HG03558 (cell line): ENCODE measurements at regions not wholly inside any gene's neighbourhood (a gene's known extent, or its start where the extent isn't known, plus 50 kb on each side); places are given as distances from the start of the nearest gene placed in this dataset.

Source experiments
- ATAC-seq: cut with Tn5 transposase; IDR thresholded peaks from one replicate; pipeline ENCODE4 v1.9.1; 2021; ENCODE audit warnings: moderate number of reproducible peaks; ENCODE audit not compliant: unreplicated experiment; ENCODE audit errors: extremely low read depth

DNA sequence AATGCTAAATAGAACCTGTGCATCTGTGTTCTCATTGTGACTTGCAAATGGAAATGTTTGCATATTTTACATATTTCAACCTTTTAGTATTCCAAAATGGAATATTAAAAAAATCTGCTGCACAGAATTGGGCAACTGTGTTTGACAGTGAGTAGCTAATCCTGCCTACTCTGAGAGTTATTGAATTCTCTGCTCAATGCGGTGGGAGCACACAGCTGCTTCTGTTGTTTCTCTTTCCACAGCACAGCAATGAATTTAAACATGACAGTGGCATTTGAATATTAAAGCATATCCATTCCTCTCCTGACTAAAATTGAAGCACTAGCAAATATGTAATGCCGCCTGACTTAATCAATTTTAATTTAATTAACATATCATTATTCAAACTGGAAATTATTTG lies 366.6 kb downstream of the GASK1B start:
- no peak for ATAC-seq

DNA sequence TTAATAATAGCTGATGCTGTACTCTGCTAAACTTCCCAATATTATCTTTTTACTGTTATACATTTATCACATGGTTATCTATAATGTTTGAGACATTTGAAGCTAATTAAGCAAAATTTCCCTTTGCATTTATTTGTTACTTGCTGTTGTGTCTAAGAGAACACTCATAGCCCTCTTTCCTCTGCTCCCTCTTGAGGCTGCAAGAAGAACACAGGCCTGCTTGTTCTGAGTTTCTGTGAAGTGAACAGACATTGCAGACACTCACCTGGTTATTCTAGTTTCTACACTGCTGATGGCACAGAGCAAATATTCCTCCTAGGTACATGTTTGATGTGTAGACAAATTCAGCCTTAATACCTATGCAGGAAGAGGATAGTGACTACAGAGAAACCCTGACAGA lies 367.8 kb downstream of the GASK1B start:
- ATAC-seq, result no peak

DNA sequence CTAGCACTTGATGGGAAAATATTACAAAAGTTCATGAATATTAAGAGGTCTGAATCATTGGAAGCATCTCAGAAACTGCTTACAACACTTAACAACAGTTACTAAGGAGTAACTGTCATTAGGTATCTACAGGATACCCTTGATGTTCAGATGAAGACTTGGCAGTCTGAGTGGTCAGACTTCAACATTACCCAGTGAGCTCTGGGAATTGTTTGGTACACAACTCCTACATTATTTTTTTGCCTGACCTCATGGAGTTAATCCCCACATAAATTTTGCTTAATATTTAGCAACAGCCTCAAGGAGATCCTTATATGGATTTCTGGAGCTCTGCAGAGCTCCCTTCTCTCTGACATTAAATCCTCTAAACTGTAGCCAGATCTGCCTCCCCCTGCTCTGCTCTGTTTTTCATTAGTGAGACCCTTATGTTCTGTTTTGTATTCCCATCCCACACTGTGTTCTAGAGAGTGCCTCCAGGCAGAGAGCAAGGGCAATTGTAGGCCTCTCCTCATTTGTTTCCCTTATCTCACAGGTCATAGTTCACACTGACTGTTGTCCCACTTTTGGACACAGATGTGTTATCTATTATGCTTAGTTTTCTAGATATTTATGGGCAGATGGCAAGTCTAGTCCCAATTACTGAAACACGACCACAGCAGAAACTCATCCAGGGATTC lies 368.8 kb downstream of the GASK1B start:
- ATAC-seq, result no peak

DNA sequence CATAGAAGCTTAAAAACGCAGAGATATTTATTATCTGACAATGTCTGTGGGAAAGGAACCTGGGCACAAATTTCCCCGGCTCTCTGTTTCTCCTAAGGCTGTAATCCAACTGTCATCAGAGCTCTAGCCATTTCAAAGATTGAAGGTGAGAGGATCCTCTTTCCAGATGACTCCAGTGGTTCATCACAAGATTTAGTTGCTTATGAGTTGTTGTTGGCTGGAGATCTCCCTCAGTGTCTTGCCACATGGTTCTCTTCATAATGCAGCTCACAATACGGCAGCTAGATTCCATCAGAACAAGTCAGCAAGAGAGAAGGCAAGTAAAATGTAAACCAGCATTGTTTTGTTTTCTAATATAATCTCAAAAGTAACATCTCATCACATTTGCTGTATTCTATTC lies 369.4 kb downstream of the GASK1B start:
- ATAC-seq, result no peak

DNA sequence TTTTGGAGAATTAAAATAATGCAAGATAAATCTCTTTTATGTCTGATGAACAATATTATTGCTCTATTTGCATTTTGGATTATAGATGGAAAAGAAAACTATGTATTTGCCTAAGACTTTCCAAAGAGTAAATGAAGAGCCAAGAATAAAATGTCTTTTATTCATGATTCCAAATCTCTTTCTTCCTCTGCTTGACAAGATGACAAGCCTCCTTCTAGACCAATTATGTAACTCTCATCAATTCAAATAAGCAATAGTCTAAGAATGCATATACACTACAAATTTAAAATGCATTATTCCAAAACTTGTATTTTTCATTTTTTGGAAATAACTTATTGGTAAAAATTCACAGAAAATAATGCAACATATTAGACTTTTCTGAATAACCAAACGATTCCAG lies 377.3 kb downstream of the GASK1B start:
- ATAC-seq, result no peak

DNA sequence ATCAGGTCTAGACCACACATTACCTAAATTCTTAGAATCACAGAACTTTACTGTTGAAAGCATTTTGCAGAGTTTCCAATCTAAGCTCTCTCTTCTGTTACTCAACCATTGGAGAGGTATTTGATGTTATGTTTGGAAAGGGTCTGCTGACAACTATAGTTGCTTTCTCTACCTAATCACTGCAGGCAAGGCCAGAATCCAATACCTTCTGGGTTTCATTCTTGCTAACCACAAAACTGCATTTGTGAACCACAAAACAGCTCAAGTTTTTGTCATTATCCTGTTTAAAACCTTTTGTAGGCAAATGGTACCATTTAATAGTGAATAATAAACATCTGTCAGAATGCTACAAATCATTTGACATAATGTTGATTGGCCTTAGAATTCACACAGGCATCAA lies 380.1 kb downstream of the GASK1B start:
- no peak for ATAC-seq

DNA sequence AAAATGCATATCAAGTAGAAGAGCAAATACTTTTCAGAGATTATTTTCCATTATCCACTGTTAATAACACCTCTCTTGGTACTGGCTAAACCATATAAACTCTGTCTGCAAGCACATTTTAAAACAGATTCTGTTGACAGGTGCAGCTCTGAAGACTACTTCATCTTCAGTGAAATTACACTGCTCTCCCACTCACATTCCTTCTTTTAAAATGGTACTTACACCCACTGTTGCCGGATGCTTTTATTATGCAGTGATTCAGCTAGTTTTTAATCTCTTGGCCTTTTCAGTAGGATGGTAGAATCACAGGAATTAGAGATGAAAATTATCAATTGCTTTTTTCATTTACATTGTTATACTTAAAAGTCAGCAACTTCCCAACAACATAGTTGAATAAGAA lies 381.6 kb downstream of the GASK1B start:
- no peak for ATAC-seq

DNA sequence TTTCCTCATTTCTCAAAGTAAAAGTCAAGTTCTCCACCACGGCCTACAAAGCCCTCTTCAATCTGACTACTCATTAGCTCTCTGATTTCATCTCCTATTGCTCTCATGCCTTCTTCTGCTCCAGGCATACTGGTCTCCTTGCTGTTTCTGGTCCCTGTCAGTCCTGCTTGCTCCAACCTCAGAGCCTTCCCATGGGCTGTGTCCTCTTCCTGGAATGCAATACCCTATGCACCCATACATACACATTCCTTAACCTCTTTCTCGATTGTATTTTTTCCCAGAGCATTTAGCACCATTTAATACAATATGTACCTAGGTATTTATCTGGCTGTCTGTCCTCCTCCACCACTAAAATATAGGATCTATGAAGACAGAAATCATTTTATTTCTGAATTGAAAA lies 385.2 kb downstream of the GASK1B start:
- no peak for ATAC-seq

DNA sequence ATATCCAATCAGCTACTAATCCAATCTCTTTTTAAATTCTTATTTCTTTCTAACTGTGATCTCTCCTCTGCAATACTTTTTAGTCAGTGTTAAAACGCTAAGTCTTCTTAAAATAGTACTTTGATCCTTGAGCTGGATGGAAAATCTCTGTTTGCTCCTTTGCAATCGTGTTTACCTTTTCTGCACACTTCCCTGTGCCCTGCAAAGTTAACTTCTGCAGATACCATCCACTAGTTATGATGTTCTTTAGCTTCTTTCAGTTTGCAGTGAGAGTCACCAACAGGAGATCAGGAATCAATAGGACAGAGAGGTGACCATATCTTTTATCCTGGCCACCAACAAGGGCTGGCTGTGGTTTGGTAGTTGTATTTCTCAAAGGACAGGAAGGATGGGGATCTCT lies 391.5 kb downstream of the GASK1B start:
- ATAC-seq, result no peak

DNA sequence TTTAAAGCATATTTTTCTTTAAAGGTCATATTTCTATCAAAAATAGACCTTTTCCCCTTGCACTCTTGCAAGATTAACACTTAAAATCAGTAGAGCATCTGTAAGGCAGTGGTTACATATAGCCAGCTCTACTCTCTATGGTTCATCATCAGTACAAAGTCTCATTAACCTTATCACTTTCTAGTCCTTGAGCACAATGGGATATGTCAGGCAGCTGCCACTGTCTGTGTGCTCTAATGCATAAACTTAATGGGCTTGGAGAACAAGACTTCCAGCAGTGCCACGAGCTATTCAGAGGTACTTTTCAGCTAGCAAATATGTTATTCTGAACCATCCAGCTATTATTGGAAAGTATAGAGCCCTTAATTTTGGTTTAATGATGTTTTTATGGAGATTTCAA lies 393.7 kb downstream of the GASK1B start:
- ATAC-seq, result no peak

DNA sequence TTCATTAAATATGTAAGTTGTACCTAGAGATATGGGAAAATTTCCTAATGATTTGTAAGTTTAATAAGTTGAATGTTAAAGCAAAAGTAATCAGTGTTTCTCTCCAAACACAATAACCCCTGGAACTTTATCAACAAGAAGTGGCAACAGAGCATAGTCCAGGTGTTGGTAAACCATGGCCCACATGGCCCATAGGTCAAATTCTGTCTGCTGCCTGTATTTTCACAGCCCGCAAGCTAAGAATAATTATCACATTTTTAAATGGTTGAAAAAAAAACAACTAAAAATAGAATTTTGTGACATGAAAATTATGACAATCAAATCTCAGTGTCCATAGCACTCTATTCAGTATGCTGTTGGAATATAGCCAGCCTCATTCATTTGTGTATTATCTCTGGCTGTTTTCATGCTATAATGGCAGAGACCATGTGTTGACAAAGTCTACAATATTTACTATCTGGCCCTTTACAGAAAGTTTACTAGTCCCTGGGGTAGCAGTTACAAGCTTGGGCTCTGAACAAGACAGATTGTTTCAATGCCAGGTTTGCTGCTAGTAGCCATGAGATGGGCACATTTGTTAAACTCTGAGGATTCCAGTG lies 395.8 kb downstream of the GASK1B start:
- ATAC-seq, result no peak

DNA sequence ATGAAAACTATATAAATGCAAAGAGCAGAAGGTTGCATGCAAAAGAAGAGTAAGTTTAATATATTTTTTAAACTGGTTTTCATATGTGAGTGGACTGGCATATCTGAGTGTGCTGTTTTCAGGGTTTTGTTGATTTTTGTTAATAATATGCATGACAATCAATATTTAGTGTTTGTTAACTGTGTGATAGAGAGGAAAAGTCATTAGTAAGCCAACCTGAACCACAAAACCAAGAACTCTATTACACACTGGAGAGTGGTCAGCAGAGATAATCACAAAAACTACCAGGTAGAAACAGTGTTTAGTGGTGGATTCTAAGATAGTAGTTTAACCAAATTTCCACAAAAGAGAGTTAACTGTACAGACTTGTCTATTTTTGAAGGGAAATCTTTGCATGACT lies 396.9 kb downstream of the GASK1B start:
- no peak for ATAC-seq

DNA sequence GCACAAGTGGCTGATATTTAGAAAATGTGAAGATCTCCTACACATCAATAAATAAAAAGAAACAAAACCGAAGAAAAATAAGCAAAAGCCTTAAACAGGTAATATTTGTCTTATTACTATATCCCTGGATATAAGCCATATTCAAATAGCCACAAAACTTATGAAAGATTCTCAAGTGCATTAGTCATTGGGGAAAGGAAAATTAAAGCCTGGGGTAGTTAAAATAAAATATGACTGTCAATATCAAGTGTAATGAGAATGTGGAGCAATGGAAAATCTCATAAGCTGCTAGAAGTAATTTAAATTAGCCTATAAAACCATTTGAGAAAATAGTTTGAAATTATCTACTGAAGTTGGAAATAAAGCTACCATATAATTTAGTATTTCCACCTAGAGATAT lies 399.9 kb downstream of the GASK1B start:
- no peak for ATAC-seq

DNA sequence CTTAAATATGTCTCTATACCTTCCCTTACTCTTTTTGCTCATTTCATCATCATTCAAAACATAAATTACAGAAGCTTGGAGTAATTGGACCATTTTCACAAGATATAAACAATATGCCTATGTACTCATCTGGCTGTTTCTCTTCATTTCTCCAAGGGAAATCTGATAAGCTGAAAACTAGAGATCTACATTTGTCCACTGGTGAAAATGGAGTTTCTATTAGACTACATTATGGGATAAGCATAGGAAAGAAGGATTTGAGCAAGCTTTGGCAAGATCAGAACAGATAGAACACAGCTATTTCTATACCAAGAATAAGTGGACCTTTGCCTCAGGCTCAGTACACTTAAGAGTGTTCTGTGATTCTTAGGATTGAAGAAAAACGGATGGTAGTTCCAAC lies 404.4 kb downstream of the GASK1B start:
- ATAC-seq, result no peak

DNA sequence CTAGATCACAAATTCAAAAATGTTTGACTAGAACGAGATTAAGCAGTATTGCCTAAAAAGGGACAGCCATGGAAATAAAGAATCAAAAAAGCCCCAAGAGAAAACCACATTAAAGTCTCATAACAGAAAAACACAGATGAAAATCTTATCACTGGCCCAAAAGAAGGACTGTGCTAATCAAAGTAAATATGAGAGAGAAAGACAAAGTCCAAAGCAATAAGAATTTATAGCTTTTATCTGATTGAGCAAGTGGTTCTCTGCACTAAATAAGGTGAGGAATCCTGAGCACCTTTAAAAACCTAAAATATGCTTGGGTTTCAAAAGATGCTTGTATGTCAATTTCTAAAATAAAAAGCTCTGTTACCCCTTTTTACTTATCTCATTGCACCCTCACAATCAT lies 409.3 kb downstream of the GASK1B start:
- ATAC-seq, result no peak

DNA sequence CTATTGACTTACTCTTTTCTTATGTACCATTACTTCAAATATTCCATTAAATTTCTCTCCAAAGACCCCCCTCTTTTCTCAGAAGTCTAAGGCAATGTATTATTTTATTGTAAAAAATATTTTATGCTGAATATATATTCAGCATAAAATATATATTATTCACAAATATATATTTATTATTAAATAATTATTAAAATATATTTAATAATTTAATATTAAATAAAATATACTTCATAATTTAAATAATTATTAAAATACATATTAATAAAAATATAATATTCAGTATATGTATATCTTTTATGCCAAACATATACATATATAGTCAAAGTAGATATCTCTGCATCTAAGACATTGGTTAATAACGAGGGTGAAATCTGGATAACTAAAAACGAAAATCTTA lies 418.4 kb downstream of the GASK1B start:
- no peak for ATAC-seq

DNA sequence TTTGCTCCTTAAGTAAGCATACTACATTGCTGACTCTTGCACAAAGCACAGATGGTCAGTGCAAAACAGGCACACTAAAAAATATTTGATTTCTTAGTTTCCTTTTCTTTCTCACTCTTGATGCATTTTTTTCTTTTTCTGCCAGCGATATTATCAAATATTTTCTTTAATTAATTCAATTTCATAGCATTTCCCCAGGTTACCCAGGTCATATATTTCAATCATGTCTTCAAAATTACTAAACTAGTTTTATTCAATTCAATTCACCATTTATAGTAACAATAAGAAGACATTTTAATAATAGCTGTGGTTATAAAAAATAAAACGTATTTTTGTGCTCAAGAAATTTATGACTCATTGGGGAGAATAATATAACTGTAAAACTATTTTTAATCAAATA lies 421.2 kb downstream of the GASK1B start:
- ATAC-seq, result no peak

DNA sequence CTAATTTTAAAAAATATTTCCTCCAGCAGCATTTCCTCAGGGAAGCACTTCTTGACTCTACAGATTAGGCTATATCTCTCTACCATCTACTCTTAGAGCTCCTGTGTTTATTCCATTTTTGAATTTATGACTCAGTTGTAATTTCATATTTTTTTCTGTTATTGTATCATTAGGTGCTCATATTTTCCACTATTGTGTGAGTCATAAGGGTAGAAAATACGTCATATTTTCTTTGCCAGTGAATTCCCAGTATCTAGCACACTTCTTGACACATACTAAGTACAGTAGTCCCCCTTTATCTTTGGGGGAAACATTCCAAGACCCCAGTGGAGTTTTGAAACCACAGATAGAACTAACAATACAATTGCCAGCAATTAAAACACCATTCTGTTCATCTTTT lies 431.2 kb downstream of the GASK1B start:
- no peak for ATAC-seq

DNA sequence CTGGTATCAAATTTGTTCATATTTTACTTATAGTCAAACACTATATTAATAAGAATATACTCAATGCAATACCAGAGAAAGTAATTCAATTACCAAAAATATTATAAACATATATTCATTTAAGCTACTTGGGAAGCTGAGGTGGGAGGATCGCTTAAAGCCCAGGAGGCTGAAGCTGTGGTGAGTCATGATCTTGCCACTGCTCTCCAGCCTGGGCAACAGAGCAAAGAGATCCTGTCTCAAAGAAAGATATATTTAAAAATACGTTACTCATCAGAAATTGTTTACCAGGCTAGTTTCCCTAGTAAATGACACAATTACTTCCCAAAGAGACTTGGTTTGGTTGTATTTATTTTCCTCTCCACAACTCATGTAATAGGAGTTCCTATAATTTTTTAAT lies 433.6 kb downstream of the GASK1B start:
- ATAC-seq, result no peak

DNA sequence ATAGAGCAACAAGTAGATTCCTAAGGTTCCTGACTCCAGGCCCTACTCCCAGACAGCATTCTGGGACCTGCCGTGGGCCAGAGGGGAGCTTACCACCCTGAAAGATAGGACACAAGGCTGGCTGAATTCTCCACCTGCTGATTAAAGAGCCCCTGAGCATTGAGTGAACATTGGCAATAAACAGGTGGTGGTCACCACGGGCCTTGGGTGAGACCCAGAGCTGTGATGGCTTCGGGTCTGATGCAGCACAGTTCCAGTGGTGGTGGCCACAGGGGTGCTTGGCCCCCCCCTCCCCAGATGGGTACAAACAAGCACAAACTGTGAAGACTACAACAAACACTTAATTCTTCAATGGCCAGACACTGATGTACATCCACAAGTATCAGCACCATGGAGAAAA lies 444.6 kb downstream of the GASK1B start:
- ATAC-seq, result no peak

DNA sequence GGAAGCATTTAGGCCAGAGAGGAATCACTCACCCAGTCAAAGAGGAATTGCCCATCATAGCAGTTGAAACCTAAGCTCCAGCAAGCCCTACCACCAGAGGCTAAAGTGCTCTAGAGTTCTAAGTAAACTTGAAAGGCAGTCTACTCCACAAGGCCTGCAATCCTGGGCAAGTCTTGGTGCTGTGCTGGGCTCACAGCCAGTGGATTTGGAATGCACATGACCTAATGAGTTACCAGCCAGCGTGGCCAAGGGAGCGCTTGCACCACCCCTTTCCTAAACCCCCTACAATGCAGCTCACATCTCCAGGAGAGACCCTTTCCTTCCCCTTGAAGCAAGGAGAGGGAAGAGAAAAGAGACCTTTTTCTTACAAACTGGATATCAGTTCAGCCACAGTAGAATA lies 445.7 kb downstream of the GASK1B start:
- no peak for ATAC-seq

DNA sequence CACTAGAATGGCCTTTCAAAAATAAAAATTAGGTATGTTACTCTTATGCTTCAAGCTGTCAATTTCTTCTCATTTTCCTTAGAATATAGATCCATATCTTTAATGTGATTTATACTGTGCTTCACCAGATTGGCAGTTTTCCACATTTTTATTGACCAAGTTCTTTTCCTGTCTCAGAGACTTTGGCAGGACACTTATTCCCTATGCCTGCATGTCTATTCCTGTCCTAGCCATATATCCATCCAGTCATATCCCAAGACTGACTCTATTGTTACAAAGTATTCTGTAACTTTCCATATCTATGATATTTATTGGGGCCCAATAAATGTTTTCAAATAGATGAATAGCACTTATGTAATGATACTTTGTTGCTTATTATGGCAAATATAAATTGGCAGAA lies 450.7 kb downstream of the GASK1B start:
- no peak for ATAC-seq

DNA sequence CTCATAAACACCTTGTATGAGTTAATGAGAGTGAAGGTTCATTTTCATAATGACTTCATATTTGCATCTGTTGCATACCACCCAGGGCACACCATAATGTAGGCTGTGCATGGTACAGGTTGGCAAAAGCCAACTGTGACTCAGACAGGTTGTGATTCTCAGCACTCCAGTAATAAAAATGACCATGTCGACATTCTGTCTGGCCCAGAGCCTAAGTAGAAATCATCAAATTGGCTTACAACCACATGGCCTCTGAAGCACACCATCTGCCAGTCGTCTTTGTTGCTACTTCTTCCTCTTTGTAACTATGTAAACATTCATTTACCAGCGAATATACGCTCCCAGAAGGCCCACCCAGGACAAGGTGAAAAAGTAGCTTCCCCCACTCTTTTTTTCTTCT lies 459.5 kb downstream of the GASK1B start:
- no peak for ATAC-seq
